HEK293 (cell line): ENCODE measurements at regions not wholly inside any gene's neighbourhood (a gene's known extent, or its start where the extent isn't known, plus 50 kb on each side); places are given as distances from the start of the nearest gene placed in this dataset.

ENCODE experiments used
- CTCF ChIA-PET: fragments of 350-600 bp; formaldehyde crosslinking; extraction: SDS; loops from one replicate; lab custom pipeline; 2021; ENCODE audit warnings: antibody characterized with exemption; lab: Yijun Ruan, JAX
- POLR2A ChIA-PET: fragments of 300-600 bp; formaldehyde crosslinking; extraction: SDS; loops from one replicate; lab custom pipeline; 2020; ENCODE audit warnings: antibody characterized with exemption, inconsistent platforms; lab: Yijun Ruan, JAX
- H3K27ac ChIP-seq: fragments of 200-500 bp; sonication (Bioruptor generic); 2 replicates; pipeline ENCODE4 v1.5.1; 2014; ENCODE audit warnings: low read depth, low read length, control low read depth, inconsistent platforms; ENCODE audit errors: extremely low read depth
- H3K36me3 ChIP-seq, 2 experiments: fragments of 200-500 bp in 1 of 2; sonication (Bioruptor generic) in 1 of 2; 1 replicate in 1 of 2; 2 replicates in 1 of 2; pipeline ENCODE4 v1.5.1; 2014 to 2017; ENCODE audit warnings: inconsistent platforms in 2 of 2, low read length in 2 of 2; ENCODE audit not compliant: control insufficient read depth in 2 of 2, insufficient read depth in 1 of 2
- H3K4me1 ChIP-seq: fragments of 200-500 bp; sonication (Bioruptor generic); 2 replicates; pipeline ENCODE4 v1.5.1; 2014; ENCODE audit warnings: mild to moderate bottlenecking, low read length, inconsistent platforms; ENCODE audit not compliant: control insufficient read depth, insufficient read depth
- H3K4me3 ChIP-seq: 2 replicates; pipeline ENCODE4 v1.5.1; 2011; ENCODE audit warnings: low read depth, mild to moderate bottlenecking, control low read depth, low read length, moderate library complexity
- H3K9me3 ChIP-seq: fragments of 200-500 bp; sonication (Bioruptor generic); 2 replicates; pipeline ENCODE4 v1.5.1; 2014; ENCODE audit warnings: low read depth, low read length, inconsistent platforms; ENCODE audit not compliant: control insufficient read depth, insufficient read depth
- EGR2 ChIP-seq: fragments of 450-650 bp; formaldehyde crosslinking; IDR thresholded peaks from 2 replicates; pipeline ENCODE4 v1.5.1; 2016; ENCODE audit warnings: low read depth, missing biosample characterization, missing genetic modification characterization
- REST ChIP-seq: fragments of 450-650 bp; formaldehyde crosslinking; IDR thresholded peaks from 2 replicates; pipeline ENCODE4 v1.5.1; 2016; ENCODE audit warnings: missing biosample characterization, missing genetic modification characterization
- SETDB1 ChIP-seq: IDR thresholded peaks from one replicate; pipeline ENCODE4 v1.6.1; 2017; ENCODE audit warnings: mild to moderate bottlenecking, low read length, moderate library complexity, mixed read lengths; ENCODE audit not compliant: insufficient read length
- SP3 ChIP-seq: fragments of 450-650 bp; formaldehyde crosslinking; IDR thresholded peaks from 2 replicates; pipeline ENCODE4 v1.5.1; 2016; ENCODE audit warnings: missing biosample characterization, missing genetic modification characterization
- YY2 ChIP-seq: fragments of 450-650 bp; formaldehyde crosslinking; IDR thresholded peaks from 2 replicates; pipeline ENCODE4 v1.5.1; 2016; ENCODE audit warnings: missing biosample characterization, missing genetic modification characterization
- ZBTB11 ChIP-seq: fragments of 450-650 bp; formaldehyde crosslinking; conservative IDR thresholded peaks from 2 replicates; pipeline ENCODE4 v1.5.1; 2016; ENCODE audit warnings: low read depth, missing biosample characterization, missing genetic modification characterization
- ZBTB48 ChIP-seq: fragments of 450-650 bp; formaldehyde crosslinking; IDR thresholded peaks from 2 replicates; pipeline ENCODE4 v1.5.1; 2016; ENCODE audit warnings: missing biosample characterization, missing genetic modification characterization
- ZNF112 ChIP-seq: fragments of 450-650 bp; formaldehyde crosslinking; IDR thresholded peaks from 2 replicates; pipeline ENCODE4 v1.5.0; 2017; ENCODE audit warnings: missing biosample characterization, missing genetic modification characterization
- ZNF121 ChIP-seq: fragments of 450-650 bp; formaldehyde crosslinking; IDR thresholded peaks from 2 replicates; pipeline ENCODE4 v1.5.1; 2016; ENCODE audit warnings: missing biosample characterization, missing genetic modification characterization
- ZNF2 ChIP-seq: fragments of 450-650 bp; formaldehyde crosslinking; IDR thresholded peaks from 2 replicates; pipeline ENCODE4 v1.5.1; 2016; ENCODE audit warnings: missing biosample characterization, missing genetic modification characterization
- ZNF341 ChIP-seq: fragments of 450-650 bp; formaldehyde crosslinking; IDR thresholded peaks from 2 replicates; pipeline ENCODE4; 2016; ENCODE audit warnings: low read depth, missing biosample characterization, missing genetic modification characterization
- ZNF501 ChIP-seq: fragments of 450-650 bp; formaldehyde crosslinking; IDR thresholded peaks from 2 replicates; pipeline ENCODE4 v1.5.1; 2016; ENCODE audit warnings: missing biosample characterization, missing genetic modification characterization
- ZNF610 ChIP-seq: fragments of 450-650 bp; formaldehyde crosslinking; IDR thresholded peaks from 2 replicates; pipeline ENCODE4 v1.5.1; 2016; ENCODE audit warnings: missing biosample characterization, missing genetic modification characterization, borderline replicate concordance
- ZNF670 ChIP-seq: fragments of 450-650 bp; formaldehyde crosslinking; IDR thresholded peaks from 2 replicates; pipeline ENCODE4 v1.5.1; 2016; ENCODE audit warnings: missing biosample characterization, missing genetic modification characterization, low read depth
- ZNF776 ChIP-seq: fragments of 450-650 bp; formaldehyde crosslinking; IDR thresholded peaks from 2 replicates; pipeline ENCODE4 v1.5.0; 2017; ENCODE audit warnings: missing biosample characterization, missing genetic modification characterization, borderline replicate concordance
- ZNF785 ChIP-seq: fragments of 450-650 bp; formaldehyde crosslinking; IDR thresholded peaks from 2 replicates; pipeline ENCODE4 v1.5.1; 2016; ENCODE audit warnings: missing biosample characterization, missing genetic modification characterization
- ZNF837 ChIP-seq: fragments of 450-650 bp; formaldehyde crosslinking; IDR thresholded peaks from 2 replicates; pipeline ENCODE4 v1.5.1; 2016; ENCODE audit warnings: missing biosample characterization, missing genetic modification characterization
- TF ChIP-seq, protein P1 (sequence below): fragments of 450-650 bp; formaldehyde crosslinking; IDR thresholded peaks from 2 replicates; pipeline ENCODE4 v1.5.1; 2017; ENCODE audit warnings: missing biosample characterization, missing genetic modification characterization
- TF ChIP-seq, protein P2 (sequence below): fragments of 450-650 bp; formaldehyde crosslinking; IDR thresholded peaks from 2 replicates; pipeline ENCODE4 v1.5.1; 2016; ENCODE audit warnings: missing biosample characterization, missing genetic modification characterization
- TF ChIP-seq, protein P3 (sequence below): sonication (generic); formaldehyde crosslinking; IDR thresholded peaks from 2 replicates; pipeline ENCODE4 v1.8.1; 2022; ENCODE audit warnings: mild to moderate bottlenecking, moderate library complexity, missing genetic modification reagents
- TF ChIP-seq, protein P4 (sequence below): fragments of 450-650 bp; IDR thresholded peaks from 2 replicates; pipeline ENCODE4 v1.5.1; 2018; ENCODE audit warnings: missing biosample characterization, missing genetic modification characterization

- TF ChIP-seq ZBTB11 (tag by site-specific recombination): no peak
- TF ChIP-seq, protein P1, sequence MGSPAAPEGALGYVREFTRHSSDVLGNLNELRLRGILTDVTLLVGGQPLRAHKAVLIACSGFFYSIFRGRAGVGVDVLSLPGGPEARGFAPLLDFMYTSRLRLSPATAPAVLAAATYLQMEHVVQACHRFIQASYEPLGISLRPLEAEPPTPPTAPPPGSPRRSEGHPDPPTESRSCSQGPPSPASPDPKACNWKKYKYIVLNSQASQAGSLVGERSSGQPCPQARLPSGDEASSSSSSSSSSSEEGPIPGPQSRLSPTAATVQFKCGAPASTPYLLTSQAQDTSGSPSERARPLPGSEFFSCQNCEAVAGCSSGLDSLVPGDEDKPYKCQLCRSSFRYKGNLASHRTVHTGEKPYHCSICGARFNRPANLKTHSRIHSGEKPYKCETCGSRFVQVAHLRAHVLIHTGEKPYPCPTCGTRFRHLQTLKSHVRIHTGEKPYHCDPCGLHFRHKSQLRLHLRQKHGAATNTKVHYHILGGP (tag by site-specific recombination): no peak
- TF ChIP-seq, all 188 proteins: peak for 0
Measured at GRCh38 chr11:116525961-116526495, 246.8 kb downstream of the BUD13 start (continued).

- H3K36me3 ChIP-seq: no peaks in the 10 kb centered on the region
- POLR2A ChIA-PET: no interaction called here
- CTCF ChIA-PET: interaction anchor here (1.0 kb wide), 1 partner anchor 20 kb away, joined by 3 read pairs; no protein-coding TSS in a partner anchor
Measured at GRCh38 chr11:116519499-116519898, 253.3 kb downstream of the BUD13 start.

More at GRCh38 chr11:116519499-116519898, 253.3 kb downstream of the BUD13 start:
- Histone ChIP-seq H3K4me1 (no peaks in the 10 kb centered on the region), H3K27ac (no peak overlapping the region), H3K4me3 (no peak overlapping the region), H3K9me3 (no peaks in the 10 kb centered on the region)
- TF ChIP-seq ZNF837 (tag by site-specific recombination) (no peak), YY2 (no peak), ZNF2 (no peak), ZNF670 (tag by site-specific recombination) (no peak), EGR2 (tag by site-specific recombination) (no peak), REST (tag by site-specific recombination) (no peak), ZNF121 (no peak), ZNF785 (tag by site-specific recombination) (no peak), ZNF501 (tag by site-specific recombination) (no peak), SETDB1 (no peak), ZNF341 (no peak), ZBTB48 (tag by site-specific recombination) (no peak), ZNF776 (no peak), ZNF112 (tag by site-specific recombination) (no peak), SP3 (no peak), ZNF610 (tag by site-specific recombination) (no peak)
- TF ChIP-seq, protein P2, sequence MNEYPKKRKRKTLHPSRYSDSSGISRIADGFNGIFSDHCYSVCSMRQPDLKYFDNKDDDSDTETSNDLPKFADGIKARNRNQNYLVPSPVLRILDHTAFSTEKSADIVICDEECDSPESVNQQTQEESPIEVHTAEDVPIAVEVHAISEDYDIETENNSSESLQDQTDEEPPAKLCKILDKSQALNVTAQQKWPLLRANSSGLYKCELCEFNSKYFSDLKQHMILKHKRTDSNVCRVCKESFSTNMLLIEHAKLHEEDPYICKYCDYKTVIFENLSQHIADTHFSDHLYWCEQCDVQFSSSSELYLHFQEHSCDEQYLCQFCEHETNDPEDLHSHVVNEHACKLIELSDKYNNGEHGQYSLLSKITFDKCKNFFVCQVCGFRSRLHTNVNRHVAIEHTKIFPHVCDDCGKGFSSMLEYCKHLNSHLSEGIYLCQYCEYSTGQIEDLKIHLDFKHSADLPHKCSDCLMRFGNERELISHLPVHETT (tag by site-specific recombination): no peak
- TF ChIP-seq, protein P3, sequence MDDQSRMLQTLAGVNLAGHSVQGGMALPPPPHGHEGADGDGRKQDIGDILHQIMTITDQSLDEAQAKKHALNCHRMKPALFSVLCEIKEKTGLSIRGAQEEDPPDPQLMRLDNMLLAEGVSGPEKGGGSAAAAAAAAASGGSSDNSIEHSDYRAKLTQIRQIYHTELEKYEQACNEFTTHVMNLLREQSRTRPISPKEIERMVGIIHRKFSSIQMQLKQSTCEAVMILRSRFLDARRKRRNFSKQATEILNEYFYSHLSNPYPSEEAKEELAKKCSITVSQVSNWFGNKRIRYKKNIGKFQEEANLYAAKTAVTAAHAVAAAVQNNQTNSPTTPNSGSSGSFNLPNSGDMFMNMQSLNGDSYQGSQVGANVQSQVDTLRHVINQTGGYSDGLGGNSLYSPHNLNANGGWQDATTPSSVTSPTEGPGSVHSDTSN (CRISPR knock-in tag): no peak
- TF ChIP-seq, protein P4, sequence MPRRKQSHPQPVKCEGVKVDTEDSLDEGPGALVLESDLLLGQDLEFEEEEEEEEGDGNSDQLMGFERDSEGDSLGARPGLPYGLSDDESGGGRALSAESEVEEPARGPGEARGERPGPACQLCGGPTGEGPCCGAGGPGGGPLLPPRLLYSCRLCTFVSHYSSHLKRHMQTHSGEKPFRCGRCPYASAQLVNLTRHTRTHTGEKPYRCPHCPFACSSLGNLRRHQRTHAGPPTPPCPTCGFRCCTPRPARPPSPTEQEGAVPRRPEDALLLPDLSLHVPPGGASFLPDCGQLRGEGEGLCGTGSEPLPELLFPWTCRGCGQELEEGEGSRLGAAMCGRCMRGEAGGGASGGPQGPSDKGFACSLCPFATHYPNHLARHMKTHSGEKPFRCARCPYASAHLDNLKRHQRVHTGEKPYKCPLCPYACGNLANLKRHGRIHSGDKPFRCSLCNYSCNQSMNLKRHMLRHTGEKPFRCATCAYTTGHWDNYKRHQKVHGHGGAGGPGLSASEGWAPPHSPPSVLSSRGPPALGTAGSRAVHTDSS (tag by site-specific recombination): no peak
